ENCODE measurements at regions not wholly inside any gene's neighbourhood (a gene's known extent, or its start where the extent isn't known, plus 50 kb on each side); places are given as distances from the start of the nearest gene placed in this dataset.

DNA sequence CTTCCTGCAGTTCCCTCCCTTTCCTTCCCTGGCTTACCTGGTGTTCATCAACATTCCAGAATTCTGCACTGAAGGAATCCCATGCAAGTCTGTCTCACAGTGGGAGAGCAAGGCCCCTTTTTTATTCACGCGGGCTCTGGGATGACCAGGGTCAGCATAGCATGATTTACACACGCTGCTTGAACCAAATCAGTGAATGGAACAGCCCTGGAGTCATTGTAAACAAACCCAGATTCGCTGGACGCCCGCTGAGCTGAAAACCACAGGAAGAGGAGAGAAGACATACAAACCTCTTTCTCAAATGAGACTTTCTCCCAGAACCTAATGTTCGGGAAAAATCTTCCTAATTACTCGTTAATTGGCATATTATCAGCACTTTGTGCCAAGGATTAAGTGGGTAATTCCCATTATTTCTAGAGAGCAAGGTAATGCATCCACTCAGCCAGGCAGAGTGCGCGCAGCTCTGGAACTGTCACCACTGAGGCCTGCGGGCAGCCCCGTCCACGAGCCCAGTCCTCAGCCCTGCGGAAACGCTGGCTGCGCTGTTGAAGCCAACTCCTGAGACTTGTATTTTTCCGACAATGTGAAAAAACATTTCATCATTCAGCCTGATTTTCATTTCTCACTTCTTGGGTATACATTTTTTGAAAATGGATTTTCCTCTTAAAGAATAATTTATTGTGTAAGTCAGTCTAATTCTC lies 140.0 kb downstream of the ETS2 start:
- Histone ChIP-seq H3K9ac (ENCODE audit: low read depth, low read length, poor library complexity) (no peak overlapping the region), H2AK5ac (ENCODE audit: low read depth, low read length) (no peak overlapping the region), H3K27me3 (ENCODE audit: control insufficient read depth in 3 of 3, insufficient read depth in 3 of 3, low read depth in 1 of 3, low read length in 3 of 3) (peaks cover 0 to 34% (median 0%) of the 10 kb centered on the region in 3 experiments), H2BK5ac (ENCODE audit: low read length) (no peak overlapping the region), H2AFZ (ENCODE audit: low read length) (no peak overlapping the region), H3K23ac (ENCODE audit: low read depth, low read length, poor library complexity) (no peak overlapping the region), H4K8ac (ENCODE audit: low read depth, low read length) (no peak overlapping the region), H3K4me2 (ENCODE audit: insufficient read depth, low read length, poor library complexity, severe bottlenecking) (no peak overlapping the region), H2BK120ac (ENCODE audit: low read depth, low read length) (no peak overlapping the region), H3K36me3 (replicated peaks in 1 of 2; ENCODE audit: control insufficient read depth in 2 of 2, insufficient read depth in 2 of 2, low read length in 2 of 2) (no peaks in the 10 kb centered on the region), H4K91ac (ENCODE audit: low read depth, low read length, poor library complexity) (no peak overlapping the region), H3K18ac (ENCODE audit: low read length) (no peak overlapping the region), H3K9me3 (replicated peaks in 1 of 2; ENCODE audit: control insufficient read depth in 2 of 2, insufficient read depth in 1 of 2, low read depth in 1 of 2, low read length in 2 of 2) (peaks cover 5 to 7% of the 10 kb centered on the region in 2 donors), H3K4ac (ENCODE audit: low read length) (no peak overlapping the region), H3K27ac (replicated peaks; ENCODE audit: low read length) (peak overlapping the region; percentile 40), H3K79me1 (ENCODE audit: low read depth, low read length) (no peaks in the 10 kb centered on the region), H3K4me1 (ENCODE audit: control insufficient read depth in 2 of 2, insufficient read depth in 1 of 2, low read depth in 1 of 2, low read length in 2 of 2) (peaks cover 2 to 8% of the 10 kb centered on the region in 2 donors), H3K4me3 (ENCODE audit: low read length in 2 of 2) (no peak overlapping the region), H2BK12ac (ENCODE audit: low read length) (no peak overlapping the region), H3K14ac (ENCODE audit: low read length) (no peak overlapping the region), H2BK15ac (ENCODE audit: low read length) (no peak overlapping the region)
- no CpG with 5 or more reads among the region's 17 CpGs for WGBS, 2 donors (ENCODE audit: extremely low coverage in 2 of 2, insufficient read length in 2 of 2, insufficient replicate concordance in 1 of 2)
- peak; percentile 71 for DNase-seq (ENCODE audit: low spot score)

DNA sequence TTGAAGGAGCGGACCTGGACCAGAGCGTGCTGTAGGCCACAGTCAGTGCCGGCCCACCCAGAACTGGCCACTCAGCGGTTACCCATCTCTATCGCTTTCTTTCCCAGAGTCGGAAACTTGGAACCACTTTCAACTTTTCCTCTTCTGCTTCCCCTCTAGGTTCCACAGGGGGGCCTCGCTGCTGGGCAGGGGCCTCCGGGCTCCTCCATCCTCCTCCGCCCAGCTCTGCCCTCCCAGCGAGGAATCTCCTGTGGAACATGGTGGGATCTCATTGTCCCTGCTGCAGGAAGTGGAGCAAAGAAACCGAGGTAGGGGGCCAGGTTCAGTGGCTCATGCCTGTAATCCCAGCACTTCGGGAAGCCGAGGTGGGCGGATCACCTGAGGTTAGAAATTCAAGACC lies 139.2 kb downstream of the ETS2 start:
- Histone ChIP-seq H3K23ac (ENCODE audit: low read depth, low read length, poor library complexity) (no peak overlapping the region), H2BK120ac (ENCODE audit: low read depth, low read length) (no peak overlapping the region), H3K79me1 (ENCODE audit: low read depth, low read length) (no peaks in the 10 kb centered on the region), H2AK5ac (ENCODE audit: low read depth, low read length) (no peak overlapping the region), H2BK15ac (ENCODE audit: low read length) (no peak overlapping the region), H3K4me3 (ENCODE audit: low read length in 2 of 2) (no peak overlapping the region), H3K27ac (replicated peaks; ENCODE audit: low read length) (no peak overlapping the region), H3K4me1 (ENCODE audit: control insufficient read depth in 2 of 2, insufficient read depth in 1 of 2, low read depth in 1 of 2, low read length in 2 of 2) (peaks cover 2 to 8% of the 10 kb centered on the region in 2 donors), H3K4me2 (ENCODE audit: insufficient read depth, low read length, poor library complexity, severe bottlenecking) (no peak overlapping the region), H3K14ac (ENCODE audit: low read length) (peak overlapping the region; percentile 56), H2BK5ac (ENCODE audit: low read length) (no peak overlapping the region), H3K4ac (ENCODE audit: low read length) (no peak overlapping the region), H3K9me3 (replicated peaks in 1 of 2; ENCODE audit: control insufficient read depth in 2 of 2, insufficient read depth in 1 of 2, low read depth in 1 of 2, low read length in 2 of 2) (peaks cover 5 to 7% of the 10 kb centered on the region in 2 donors), H3K27me3 (ENCODE audit: control insufficient read depth in 3 of 3, insufficient read depth in 3 of 3, low read depth in 1 of 3, low read length in 3 of 3) (peaks cover 0 to 29% (median 0%) of the 10 kb centered on the region in 3 experiments), H2AFZ (ENCODE audit: low read length) (no peak overlapping the region), H4K8ac (ENCODE audit: low read depth, low read length) (no peak overlapping the region), H2BK12ac (ENCODE audit: low read length) (peak overlapping the region; percentile 36), H4K91ac (ENCODE audit: low read depth, low read length, poor library complexity) (peak overlapping the region; percentile 82), H3K18ac (ENCODE audit: low read length) (peak overlapping the region; percentile 85), H3K9ac (ENCODE audit: low read depth, low read length, poor library complexity) (no peak overlapping the region), H3K36me3 (replicated peaks in 1 of 2; ENCODE audit: control insufficient read depth in 2 of 2, insufficient read depth in 2 of 2, low read length in 2 of 2) (no peaks in the 10 kb centered on the region)
- no peak for DNase-seq (ENCODE audit: low spot score)
- no CpG with 5 or more reads among the region's 14 CpGs for WGBS, 2 donors (ENCODE audit: extremely low coverage in 2 of 2, insufficient read length in 2 of 2, insufficient replicate concordance in 1 of 2)

DNA sequence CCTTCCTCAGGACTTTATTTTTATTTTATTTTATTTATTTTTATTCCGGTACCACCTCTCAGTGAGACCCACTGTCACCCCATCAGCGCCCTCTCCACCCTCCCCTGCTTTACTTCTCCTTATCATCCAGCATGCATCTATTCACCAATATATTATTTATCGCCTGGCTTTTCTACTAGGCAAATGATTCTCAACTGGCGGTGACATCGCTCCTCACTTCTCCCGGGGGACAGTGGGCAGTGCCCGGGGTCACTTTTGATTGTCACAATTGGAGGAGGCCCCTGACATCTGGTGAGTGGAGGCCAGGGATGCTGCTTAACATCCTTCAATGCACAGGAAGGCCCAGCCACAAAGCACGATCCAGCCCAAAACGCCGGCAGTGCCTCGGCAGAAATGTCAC lies 138.7 kb downstream of the ETS2 start:
- no peak overlapping the region for H3K18ac ChIP-seq (ENCODE audit: low read length)
- no CpG with 5 or more reads among the region's 11 CpGs for WGBS, 2 donors (ENCODE audit: extremely low coverage in 2 of 2, insufficient read length in 2 of 2, insufficient replicate concordance in 1 of 2)
- H2AFZ ChIP-seq (ENCODE audit: low read length): no peak overlapping the region
- H3K36me3 ChIP-seq (replicated peaks in 1 of 2; ENCODE audit: control insufficient read depth in 2 of 2, insufficient read depth in 2 of 2, low read length in 2 of 2): no peaks in the 10 kb centered on the region
- H4K91ac ChIP-seq (ENCODE audit: low read depth, low read length, poor library complexity): peak overlapping the region; percentile 82
- H3K14ac ChIP-seq (ENCODE audit: low read length): peak overlapping the region; percentile 56
- DNase-seq (ENCODE audit: low spot score): no peak
- no peak overlapping the region for H2BK15ac ChIP-seq (ENCODE audit: low read length)
- H3K27ac ChIP-seq (replicated peaks; ENCODE audit: low read length): no peak overlapping the region
- no peak overlapping the region for H3K9ac ChIP-seq (ENCODE audit: low read depth, low read length, poor library complexity)
- H2BK12ac ChIP-seq (ENCODE audit: low read length): peak overlapping the region; percentile 36
- no peak overlapping the region for H3K4ac ChIP-seq (ENCODE audit: low read length)
- no peak overlapping the region for H3K4me3 ChIP-seq (ENCODE audit: low read length in 2 of 2)
- peaks cover 2 to 8% of the 10 kb centered on the region in 2 donors for H3K4me1 ChIP-seq (ENCODE audit: control insufficient read depth in 2 of 2, insufficient read depth in 1 of 2, low read depth in 1 of 2, low read length in 2 of 2)
- no peaks in the 10 kb centered on the region for H3K79me1 ChIP-seq (ENCODE audit: low read depth, low read length)
- peaks cover 0 to 29% (median 0%) of the 10 kb centered on the region in 3 experiments for H3K27me3 ChIP-seq (ENCODE audit: control insufficient read depth in 3 of 3, insufficient read depth in 3 of 3, low read depth in 1 of 3, low read length in 3 of 3)
- H3K4me2 ChIP-seq (ENCODE audit: insufficient read depth, low read length, poor library complexity, severe bottlenecking): no peak overlapping the region
- H4K8ac ChIP-seq (ENCODE audit: low read depth, low read length): no peak overlapping the region
- peaks cover 5 to 7% of the 10 kb centered on the region in 2 donors for H3K9me3 ChIP-seq (replicated peaks in 1 of 2; ENCODE audit: control insufficient read depth in 2 of 2, insufficient read depth in 1 of 2, low read depth in 1 of 2, low read length in 2 of 2)
- no peak overlapping the region for H2BK5ac ChIP-seq (ENCODE audit: low read length)
- H2BK120ac ChIP-seq (ENCODE audit: low read depth, low read length): no peak overlapping the region
- no peak overlapping the region for H2AK5ac ChIP-seq (ENCODE audit: low read depth, low read length)
- H3K23ac ChIP-seq (ENCODE audit: low read depth, low read length, poor library complexity): no peak overlapping the region

DNA sequence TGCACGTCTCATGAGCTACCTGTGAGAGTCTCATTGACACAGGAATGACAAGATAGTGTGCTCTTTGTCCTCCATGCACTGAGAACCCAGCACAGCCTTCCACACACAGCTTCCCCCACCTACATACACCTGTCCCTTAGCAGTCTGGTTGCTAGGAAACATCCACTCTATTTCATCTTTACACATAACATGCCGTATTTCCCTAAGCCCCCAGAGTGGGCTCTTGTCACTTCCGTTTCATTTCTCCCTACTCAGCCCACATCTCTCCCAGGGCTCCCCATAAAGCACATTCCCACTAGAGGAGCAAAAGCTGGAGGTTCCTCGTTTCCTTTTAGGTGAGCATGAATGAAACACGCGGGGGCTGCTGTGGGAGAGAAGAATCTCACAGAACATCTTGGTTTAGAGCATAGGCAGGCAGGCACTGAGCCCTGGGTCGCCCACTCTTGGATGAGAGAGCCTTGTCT lies 137.1 kb downstream of the ETS2 start:
- no peak overlapping the region for H2AK5ac ChIP-seq (ENCODE audit: low read depth, low read length)
- no peak overlapping the region for H2BK15ac ChIP-seq (ENCODE audit: low read length)
- no peaks in the 10 kb centered on the region for H3K36me3 ChIP-seq (replicated peaks in 1 of 2; ENCODE audit: control insufficient read depth in 2 of 2, insufficient read depth in 2 of 2, low read length in 2 of 2)
- H3K4me2 ChIP-seq (ENCODE audit: insufficient read depth, low read length, poor library complexity, severe bottlenecking): no peak overlapping the region
- no peak overlapping the region for H3K4ac ChIP-seq (ENCODE audit: low read length)
- H3K9me3 ChIP-seq (replicated peaks in 1 of 2; ENCODE audit: control insufficient read depth in 2 of 2, insufficient read depth in 1 of 2, low read depth in 1 of 2, low read length in 2 of 2): peaks cover 5 to 7% of the 10 kb centered on the region in 2 donors
- no peak overlapping the region for H3K23ac ChIP-seq (ENCODE audit: low read depth, low read length, poor library complexity)
- DNase-seq (ENCODE audit: low spot score): no peak
- no peak overlapping the region for H4K91ac ChIP-seq (ENCODE audit: low read depth, low read length, poor library complexity)
- no peak overlapping the region for H2BK5ac ChIP-seq (ENCODE audit: low read length)
- H2BK12ac ChIP-seq (ENCODE audit: low read length): no peak overlapping the region
- H3K4me1 ChIP-seq (ENCODE audit: control insufficient read depth in 2 of 2, insufficient read depth in 1 of 2, low read depth in 1 of 2, low read length in 2 of 2): peaks cover 8 to 15% of the 10 kb centered on the region in 2 donors
- H2BK120ac ChIP-seq (ENCODE audit: low read depth, low read length): no peak overlapping the region
- no peak overlapping the region for H3K14ac ChIP-seq (ENCODE audit: low read length)
- no peak overlapping the region for H3K9ac ChIP-seq (ENCODE audit: low read depth, low read length, poor library complexity)
- WGBS, 2 donors (ENCODE audit: extremely low coverage in 2 of 2, insufficient read length in 2 of 2, insufficient replicate concordance in 1 of 2): no CpG with 5 or more reads among the region's 7 CpGs
- H3K27me3 ChIP-seq (ENCODE audit: control insufficient read depth in 3 of 3, insufficient read depth in 3 of 3, low read depth in 1 of 3, low read length in 3 of 3): peaks cover 0 to 20% (median 0%) of the 10 kb centered on the region in 3 experiments
- no peak overlapping the region for H2AFZ ChIP-seq (ENCODE audit: low read length)
- H3K79me1 ChIP-seq (ENCODE audit: low read depth, low read length): no peaks in the 10 kb centered on the region
- H3K18ac ChIP-seq (ENCODE audit: low read length): no peak overlapping the region
- no peak overlapping the region for H4K8ac ChIP-seq (ENCODE audit: low read depth, low read length)
- H3K4me3 ChIP-seq (ENCODE audit: low read length in 2 of 2): no peak overlapping the region
- H3K27ac ChIP-seq (replicated peaks; ENCODE audit: low read length): no peak overlapping the region
